SIG-M5 treated with dmso at 0.1 percent for 504 hours (cell line): ENCODE measurements at regions not wholly inside any gene's neighbourhood (a gene's known extent, or its start where the extent isn't known, plus 50 kb on each side); places are given as distances from the start of the nearest gene placed in this dataset.
"Not testable (repeated sequence)": the region's sequence is repeated elsewhere in the genome, so short reads cannot be mapped to it uniquely, and the experiment has no call there.

Source experiments
- DNase-seq: peaks from one replicate; lab custom pipeline; 2025; ENCODE audit not compliant: unreplicated experiment; lab: John Stamatoyannopoulos, UW

- DNase-seq, result no peak
Observed at GRCh38 chr14:71620401-71620800, 311.8 kb upstream of the RGS6 start.

GRCh38 chr14:71621276-71621675 lies 311.0 kb upstream of the RGS6 start:
- DNase-seq, result no peak

GRCh38 chr14:71621980-71622605 lies 310.1 kb upstream of the RGS6 start:
- DNase-seq, result no peak

DNA sequence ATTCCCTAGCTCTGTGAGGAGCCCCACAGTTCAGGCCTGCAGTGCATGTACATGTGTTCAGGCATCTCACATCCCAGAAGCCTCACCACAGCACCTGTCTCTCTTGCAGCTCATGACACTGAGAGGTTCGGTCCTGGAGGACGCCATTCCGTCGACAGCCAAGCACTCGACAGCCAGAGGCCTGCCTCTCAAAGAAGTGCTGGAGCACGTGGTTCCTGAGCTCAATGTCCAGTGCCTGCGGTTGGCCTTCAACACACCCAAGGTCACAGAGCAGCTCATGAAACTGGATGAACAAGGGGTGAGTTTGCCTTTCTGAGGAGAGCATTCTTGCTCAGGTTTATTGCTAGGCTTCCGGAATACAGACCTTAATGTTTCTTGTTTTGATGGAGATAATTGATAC lies 308.3 kb upstream of the RGS6 start:
- no peak for DNase-seq

DNA sequence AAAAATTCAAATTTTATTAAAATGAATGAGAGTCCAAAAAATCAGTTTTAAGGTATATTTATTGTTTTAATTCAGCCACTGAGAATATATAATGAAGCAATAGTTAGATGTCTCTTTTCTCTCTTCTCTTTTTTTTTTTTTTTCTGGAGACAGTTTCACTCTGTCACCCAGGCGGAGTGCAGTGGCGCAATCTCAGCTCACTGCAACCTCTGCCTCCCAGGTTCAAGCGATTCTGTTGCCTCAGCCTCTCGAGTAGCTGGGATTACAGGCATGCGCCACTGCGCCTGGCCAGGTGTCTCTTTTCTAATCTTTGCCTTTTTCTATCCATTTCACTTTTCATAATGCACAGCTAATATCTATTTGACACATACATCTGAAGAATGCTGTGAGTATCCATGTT lies 307.1 kb upstream of the RGS6 start:
- DNase-seq, result peak; percentile 9

DNA sequence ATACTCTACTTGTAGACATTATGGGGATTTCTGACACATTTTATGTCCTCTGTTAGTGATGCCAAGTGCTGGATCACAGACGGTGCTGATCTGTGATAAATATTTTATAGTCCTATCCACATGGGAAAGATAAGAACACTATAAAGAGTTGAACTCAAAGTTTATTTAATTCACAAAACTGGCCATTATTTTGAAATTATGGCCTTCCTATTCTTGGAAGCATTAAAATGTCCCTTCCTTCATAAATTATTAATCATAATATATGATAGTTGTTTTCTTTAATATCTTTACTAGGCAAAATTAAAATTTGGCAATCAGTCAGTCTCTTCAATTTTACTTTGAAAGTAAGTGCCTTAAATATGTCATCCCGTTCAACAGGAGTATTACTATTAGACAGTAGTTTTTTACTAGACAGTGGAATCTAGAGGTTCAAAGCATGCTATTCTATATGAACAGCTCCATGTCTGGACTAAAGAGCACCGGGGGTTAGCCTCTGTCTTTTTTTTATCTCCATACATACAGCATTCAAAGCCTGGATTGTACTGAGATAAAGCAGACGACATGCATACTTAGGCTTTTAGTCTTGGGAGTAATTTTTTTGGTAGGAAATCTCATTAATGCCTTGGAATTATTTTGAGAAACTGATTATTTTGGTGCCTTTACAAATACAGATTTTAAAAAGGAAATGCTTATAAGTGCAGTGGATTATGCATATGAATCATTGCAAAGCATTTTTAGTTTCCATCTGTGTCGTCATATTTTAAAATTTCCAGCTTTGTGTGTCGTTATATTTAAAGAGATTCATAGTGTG lies 306.1 kb upstream of the RGS6 start:
- DNase-seq, result no peak

- no peak for DNase-seq
Observed at GRCh38 chr14:71628433-71628832, 303.8 kb upstream of the RGS6 start.

DNA sequence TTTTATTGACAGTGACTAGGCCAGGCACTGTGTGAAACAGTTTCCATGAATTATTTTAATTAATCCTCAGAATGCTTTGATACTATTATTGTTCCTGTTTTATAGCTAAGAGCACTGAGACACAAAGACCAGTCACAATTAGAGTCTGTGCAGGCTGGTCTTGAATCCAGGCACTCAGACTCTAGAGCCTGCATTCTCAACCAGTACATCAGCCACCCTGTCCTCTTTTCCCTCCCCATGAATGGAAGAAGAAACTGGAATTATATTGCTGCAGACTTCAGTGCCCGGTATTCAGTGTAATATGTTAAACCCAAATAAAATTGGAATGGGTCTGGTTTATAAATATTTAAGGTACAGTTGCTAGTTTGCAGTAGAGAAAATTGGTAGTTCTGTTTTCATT lies 303.0 kb upstream of the RGS6 start:
- no peak for DNase-seq

- no peak for DNase-seq
Observed at GRCh38 chr14:71629765-71630492, 302.3 kb upstream of the RGS6 start.

- DNase-seq, result not testable (repeated sequence)
Observed at GRCh38 chr14:71631030-71631429, 301.2 kb upstream of the RGS6 start.

DNA sequence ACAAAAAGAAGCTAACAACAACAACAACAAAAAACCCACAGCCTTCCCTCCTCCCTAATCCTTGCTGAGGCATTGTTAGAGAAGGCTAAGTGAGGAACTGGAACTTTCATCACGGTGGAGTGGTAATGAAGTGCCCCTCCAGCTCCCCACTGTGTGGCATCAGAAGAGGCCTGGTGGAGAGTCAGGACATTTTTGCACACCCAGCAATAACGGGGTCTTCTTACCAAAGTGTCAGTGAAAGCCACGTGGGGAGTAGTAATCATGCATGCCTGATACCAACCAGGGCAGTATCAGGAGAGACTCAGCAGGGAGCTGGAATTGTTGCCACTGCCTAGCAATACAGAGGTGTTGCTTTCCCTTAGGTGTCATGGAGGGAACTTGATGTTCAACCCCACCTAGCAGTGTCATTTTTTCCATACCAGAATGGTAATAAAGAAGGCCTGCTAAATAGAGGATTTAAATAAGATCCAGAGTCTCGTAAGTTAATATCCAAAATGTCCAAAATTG lies 299.7 kb upstream of the RGS6 start:
- no peak for DNase-seq

GRCh38 chr14:71636076-71636475 lies 296.2 kb upstream of the RGS6 start:
- DNase-seq, result no peak

GRCh38 chr14:71636820-71637471 lies 295.3 kb upstream of the RGS6 start:
- no peak for DNase-seq

DNA sequence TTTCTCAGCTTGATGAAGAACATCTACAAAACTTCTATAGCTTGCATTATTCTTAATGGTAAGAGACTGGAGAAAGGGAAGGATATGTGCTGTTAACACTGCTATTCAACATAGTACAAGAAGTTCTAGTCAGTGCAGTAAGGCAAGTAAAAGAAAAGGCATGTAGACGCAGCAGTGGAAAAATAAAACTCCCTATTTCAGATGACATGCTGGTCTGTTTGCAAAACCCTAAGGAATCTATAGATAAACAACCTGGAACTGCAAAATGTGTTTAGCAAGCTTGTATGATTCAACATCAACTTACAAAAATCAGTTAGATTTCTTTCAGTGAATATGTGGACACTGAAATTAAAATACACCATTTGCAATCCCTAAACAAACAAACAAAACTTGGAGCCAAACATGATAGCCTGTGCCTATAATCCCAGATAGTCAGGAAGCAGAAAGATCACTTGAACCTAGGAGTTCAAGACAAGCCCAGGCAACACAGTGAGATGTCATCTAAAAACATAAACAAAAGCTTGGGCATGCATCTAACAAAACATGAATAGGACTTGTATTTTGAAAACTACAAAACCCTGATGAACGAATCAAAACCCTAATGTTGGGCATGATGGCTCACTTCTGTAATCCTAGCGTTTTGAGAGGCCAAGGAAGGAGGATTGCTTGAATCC lies 293.6 kb upstream of the RGS6 start:
- no peak for DNase-seq

DNA sequence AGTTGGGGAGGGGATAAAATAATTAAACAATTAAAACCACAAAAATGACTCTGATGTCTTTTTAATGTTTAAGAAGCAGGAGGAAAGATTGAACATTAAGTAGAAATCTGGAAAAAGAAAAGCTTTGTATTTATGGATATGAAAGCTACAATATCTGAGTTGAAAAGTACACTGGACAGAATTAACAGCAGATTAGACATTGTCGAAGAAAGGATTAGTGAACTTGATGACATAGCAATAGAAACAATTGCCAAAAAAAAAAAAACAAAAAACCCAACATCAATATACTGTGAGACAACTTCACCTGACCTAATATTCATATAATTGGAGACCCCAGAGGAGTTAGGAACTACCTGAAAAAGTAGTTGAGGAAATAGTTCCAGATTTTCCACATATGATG lies 289.5 kb upstream of the RGS6 start:
- DNase-seq, result no peak

DNA sequence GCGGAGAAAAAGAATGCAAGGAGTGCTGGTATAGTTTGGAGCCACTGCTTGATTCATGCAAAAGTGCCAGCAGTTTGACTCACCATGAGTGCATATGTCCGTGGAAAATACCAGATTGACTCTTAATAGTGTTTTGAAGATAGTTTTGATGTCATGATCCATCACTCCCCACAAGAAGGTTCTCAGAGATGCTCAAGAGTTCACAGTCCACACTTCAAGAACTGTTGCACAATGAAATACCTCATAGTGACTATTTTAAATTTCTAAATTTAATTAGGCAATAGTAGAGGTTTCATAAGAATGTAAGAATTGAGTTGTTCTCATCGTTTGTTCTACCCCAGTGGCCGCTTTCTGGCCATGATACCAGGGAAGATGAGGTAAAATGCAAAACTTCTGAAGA lies 286.6 kb upstream of the RGS6 start:
- DNase-seq, result no peak

DNA sequence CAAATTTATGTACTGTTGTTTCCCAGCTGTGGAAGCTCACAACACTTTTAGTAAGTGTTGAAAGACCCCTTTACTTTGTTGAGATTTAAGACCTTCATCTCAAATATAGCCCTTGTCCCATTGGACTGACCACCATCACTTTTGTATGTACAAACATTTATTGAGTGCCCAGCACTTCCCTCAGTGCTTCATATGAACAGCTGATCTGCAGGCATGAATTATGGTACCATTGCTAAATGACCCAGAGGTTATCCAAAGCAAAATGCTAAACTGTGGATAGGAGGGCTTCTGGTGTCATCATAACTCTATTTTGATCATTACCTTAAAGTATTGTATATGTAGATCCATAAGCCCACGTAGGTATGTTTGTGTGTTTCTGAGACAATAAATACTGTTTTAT lies 285.7 kb upstream of the RGS6 start:
- no peak for DNase-seq

DNA sequence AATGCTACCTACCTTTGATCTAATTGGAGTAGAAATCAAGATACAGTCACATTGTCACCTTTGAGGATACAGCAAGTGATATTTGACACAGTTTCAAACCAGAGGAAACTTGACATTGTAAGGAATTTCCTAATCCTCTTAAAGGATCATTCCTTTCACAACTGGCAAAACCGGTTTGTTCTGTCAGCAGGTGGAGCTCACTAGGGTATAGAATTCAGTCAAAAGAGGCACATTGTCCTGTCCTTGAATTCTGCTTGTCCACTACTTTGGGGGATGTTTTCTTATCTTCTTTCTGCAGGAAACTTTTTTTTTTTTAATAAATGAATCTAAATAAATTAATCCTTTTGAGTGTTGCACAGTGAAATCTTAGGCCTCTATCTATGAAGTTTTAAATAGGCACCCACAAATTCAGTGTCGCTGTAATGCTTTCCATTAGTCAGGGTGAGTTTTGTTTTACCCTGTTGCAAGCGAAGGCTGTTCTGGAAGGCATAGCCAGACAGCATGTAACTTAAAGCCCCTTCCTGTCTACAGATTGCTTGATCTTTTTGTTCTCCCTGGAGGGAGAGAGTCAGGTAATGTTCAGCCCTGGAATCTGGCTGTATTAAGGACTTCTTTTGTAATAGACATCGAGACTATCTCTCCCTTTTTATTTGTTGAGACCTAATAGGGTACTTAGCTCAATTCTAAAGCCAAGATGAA lies 285.0 kb upstream of the RGS6 start:
- peak; percentile 39 for DNase-seq

GRCh38 chr14:71648725-71649124 lies 283.5 kb upstream of the RGS6 start:
- DNase-seq, result no peak

DNA sequence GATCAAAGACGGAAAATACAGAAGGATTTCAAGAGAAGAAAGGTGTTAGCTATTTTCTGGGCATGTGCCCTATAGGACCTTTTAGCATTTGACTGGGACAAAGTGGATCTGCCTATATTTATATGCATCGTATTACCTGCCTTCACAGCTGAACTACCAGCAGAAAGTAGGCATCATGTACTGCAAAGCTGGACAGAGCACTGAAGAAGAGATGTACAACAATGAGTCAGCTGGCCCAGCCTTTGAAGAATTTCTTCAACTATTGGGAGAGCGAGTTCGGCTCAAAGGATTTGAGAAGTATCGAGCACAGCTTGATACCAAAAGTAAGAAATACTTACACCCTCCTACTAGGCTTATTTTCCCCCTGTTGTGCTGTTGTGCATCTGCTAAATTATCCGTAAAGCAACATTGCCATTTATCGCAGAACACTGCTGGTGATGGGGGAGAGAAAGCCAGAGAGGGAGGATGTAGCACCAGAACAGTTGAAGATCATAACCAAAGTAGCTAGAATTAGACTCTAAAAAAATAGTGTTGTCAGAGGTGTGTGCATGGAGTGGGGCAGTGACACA lies 282.0 kb upstream of the RGS6 start:
- DNase-seq, result no peak
